H9 (cell line): ENCODE measurements at regions not wholly inside any gene's neighbourhood (a gene's known extent, or its start where the extent isn't known, plus 50 kb on each side); places are given as distances from the start of the nearest gene placed in this dataset.
"Not testable (repeated sequence)": the region's sequence is repeated elsewhere in the genome, so short reads cannot be mapped to it uniquely, and the experiment has no call there.

Experiments
- DNase-seq: peaks from one replicate; pipeline ENCODE4 v3.0.0-alpha.2; 2017
- H2AFZ ChIP-seq: one replicate; pipeline ENCODE4 v1.6.1; 2013; ENCODE audit warnings: mild to moderate bottlenecking, low read length, control low read depth, moderate library complexity
- H2AK5ac ChIP-seq: 2 replicates; pipeline ENCODE4 v1.6.1; 2013; ENCODE audit warnings: low read length, control low read depth, mixed read lengths; ENCODE audit not compliant: insufficient read length
- H2BK120ac ChIP-seq: one replicate; pipeline ENCODE4 v1.6.1; 2013; ENCODE audit warnings: low read depth, mild to moderate bottlenecking, low read length, control low read depth, inconsistent platforms; ENCODE audit not compliant: poor library complexity, severe bottlenecking
- H2BK12ac ChIP-seq: 2 replicates; pipeline ENCODE4 v1.6.1; 2013; ENCODE audit warnings: low read length, control low read depth, mixed read lengths, low read depth; ENCODE audit not compliant: insufficient read length
- H2BK15ac ChIP-seq: 2 replicates; pipeline ENCODE4 v1.6.1; 2013; ENCODE audit warnings: low read depth, low read length, control low read depth
- H2BK20ac ChIP-seq: one replicate; pipeline ENCODE4 v1.6.1; 2013; ENCODE audit warnings: low read depth, mild to moderate bottlenecking, low read length, control low read depth, inconsistent platforms; ENCODE audit not compliant: poor library complexity, severe bottlenecking
- H2BK5ac ChIP-seq: 2 replicates; pipeline ENCODE4 v1.6.1; 2013; ENCODE audit warnings: low read length, control low read depth, mixed read lengths; ENCODE audit not compliant: insufficient read length
- H3K14ac ChIP-seq: 2 replicates; pipeline ENCODE4 v1.6.1; 2013; ENCODE audit warnings: low read length, control low read depth; ENCODE audit not compliant: insufficient read depth
- H3K18ac ChIP-seq: 2 replicates; pipeline ENCODE4 v1.6.1; 2013; ENCODE audit warnings: low read depth, mild to moderate bottlenecking, mixed read lengths, low read length, control low read depth; ENCODE audit not compliant: insufficient read length
- H3K23ac ChIP-seq: 2 replicates; pipeline ENCODE4 v1.6.1; 2013; ENCODE audit warnings: low read length, control low read depth, mixed read lengths, low read depth; ENCODE audit not compliant: insufficient read length
- H3K23me2 ChIP-seq: 2 replicates; pipeline ENCODE4 v1.6.1; 2013; ENCODE audit warnings: low read depth, mild to moderate bottlenecking, mixed read lengths, low read length, control low read depth; ENCODE audit not compliant: insufficient read length, poor library complexity, severe bottlenecking
- H3K27ac ChIP-seq: 2 replicates; pipeline ENCODE4 v1.5.1; 2013; ENCODE audit warnings: low read length, control low read depth, mixed read lengths, low read depth; ENCODE audit not compliant: insufficient read length
- H3K27me3 ChIP-seq: 2 replicates; pipeline ENCODE4 v1.6.1; 2013; ENCODE audit warnings: low read length, control low read depth, inconsistent platforms; ENCODE audit not compliant: insufficient read depth
- H3K4ac ChIP-seq: 2 replicates; pipeline ENCODE4 v1.6.1; 2013; ENCODE audit warnings: low read depth, mild to moderate bottlenecking, control low read depth, inconsistent platforms, low read length, moderate library complexity
- H3K4me1 ChIP-seq: 2 replicates; pipeline ENCODE4 v1.6.1; 2013; ENCODE audit warnings: low read length, control low read depth, inconsistent platforms; ENCODE audit not compliant: insufficient read depth
- H3K4me2 ChIP-seq: 2 replicates; pipeline ENCODE4 v1.6.1; 2013; ENCODE audit warnings: low read length, control low read depth, mixed read lengths; ENCODE audit not compliant: insufficient read length, insufficient read depth
- H3K56ac ChIP-seq: 2 replicates; pipeline ENCODE4 v1.6.1; 2013; ENCODE audit warnings: low read depth, mild to moderate bottlenecking, mixed read lengths, low read length, control low read depth; ENCODE audit not compliant: insufficient read length
- H3K79me1 ChIP-seq: 2 replicates; pipeline ENCODE4 v1.6.1; 2013; ENCODE audit warnings: low read depth, mild to moderate bottlenecking, moderate library complexity, low read length, control low read depth, inconsistent platforms; ENCODE audit not compliant: insufficient read depth, poor library complexity, severe bottlenecking
- H3K79me2 ChIP-seq: 2 replicates; pipeline ENCODE4 v1.6.1; 2013; ENCODE audit warnings: low read length, control low read depth, inconsistent platforms; ENCODE audit not compliant: insufficient read depth
- H3K9ac ChIP-seq: 2 replicates; pipeline ENCODE4 v1.6.1; 2013; ENCODE audit warnings: low read length, control low read depth, mixed read lengths; ENCODE audit not compliant: insufficient read length; ENCODE audit errors: extremely low read depth
- H3K9me3 ChIP-seq: one replicate; pipeline ENCODE4 v1.6.1; 2013; ENCODE audit warnings: low read depth, low read length, inconsistent platforms; ENCODE audit not compliant: control insufficient read depth
- H3T11ph ChIP-seq: one replicate; pipeline ENCODE4 v1.6.1; 2013; ENCODE audit warnings: mild to moderate bottlenecking, low read length, control low read depth, inconsistent platforms
- H4K20me1 ChIP-seq: one replicate; pipeline ENCODE4 v1.6.1; 2013; ENCODE audit not compliant: control insufficient read depth, insufficient read length, insufficient read depth
- H4K5ac ChIP-seq: 2 replicates; pipeline ENCODE4 v1.6.1; 2013; ENCODE audit warnings: low read depth, mild to moderate bottlenecking, mixed read lengths, low read length, control low read depth; ENCODE audit not compliant: insufficient read length
- H4K8ac ChIP-seq: replicated peaks from 2 replicates; pipeline ENCODE4 v1.6.1; 2013; ENCODE audit warnings: low read length, control low read depth, mixed read lengths, low read depth; ENCODE audit not compliant: insufficient read length
- H4K91ac ChIP-seq: 2 replicates; pipeline ENCODE4 v1.6.1; 2013; ENCODE audit warnings: low read depth, mild to moderate bottlenecking, moderate library complexity, mixed read lengths, low read length, control low read depth; ENCODE audit not compliant: insufficient read length
- H3K27ac Mint-ChIP-seq, 3 experiments: 2 replicates in 2 of 3; 3 replicates in 1 of 3; pipeline ENCODE4 v1.8.0; 2020 to 2021; ENCODE audit warnings: mixed read lengths in 3 of 3, mild to moderate bottlenecking in 1 of 3, moderate library complexity in 1 of 3
- H3K27me3 Mint-ChIP-seq: 2 replicates; pipeline ENCODE4 v1.8.0; 2021; ENCODE audit warnings: low read depth, mild to moderate bottlenecking, moderate library complexity, mixed read lengths
- H3K36me3 Mint-ChIP-seq, 3 experiments: 2 replicates in 2 of 3; 3 replicates in 1 of 3; pipeline ENCODE4 v1.8.0; 2020 to 2021; ENCODE audit warnings: low read depth in 3 of 3, mixed read lengths in 3 of 3; ENCODE audit not compliant: insufficient read depth in 1 of 3
- H3K4me1 Mint-ChIP-seq, 2 experiments: 2 replicates each; pipeline ENCODE4 v1.8.0; 2020; ENCODE audit warnings: mixed read lengths in 2 of 2
- H3K4me3 Mint-ChIP-seq, 2 experiments: 2 replicates in 1 of 2; 3 replicates in 1 of 2; pipeline ENCODE4 v1.8.0; 2020 to 2021; ENCODE audit warnings: mild to moderate bottlenecking in 2 of 2, mixed read lengths in 2 of 2, moderate library complexity in 1 of 2
- H3K9me3 Mint-ChIP-seq, 2 experiments: 2 replicates in 1 of 2; 3 replicates in 1 of 2; pipeline ENCODE4 v1.8.0; 2020; ENCODE audit warnings: mild to moderate bottlenecking in 2 of 2, mixed read lengths in 2 of 2, moderate library complexity in 1 of 2
- WGBS: extraction: QIAGEN DNeasy Blood & Tissue Kit; methylation state at CpG from one replicate; pipeline ENCODE4 v1.1.7; 2013; ENCODE audit warnings: missing lambda C conversion rate, low lambda C conversion rate, mixed read lengths; ENCODE audit not compliant: insufficient read length; ENCODE audit errors: extremely low coverage; 5-methylcytosine and 5-hydroxymethylcytosine counted together

GRCh38 chr22:25417826-25418225, 146.6 kb upstream of the GRK3 start:
- Mint-ChIP-seq H3K4me1 (peaks cover 32 to 48% of the 10 kb centered on the region in 2 experiments), H3K36me3 (peaks cover 6 to 12% (median 6%) of the 10 kb centered on the region in 3 experiments), H3K9me3 (peaks cover 11 to 16% of the 10 kb centered on the region in 2 experiments), H3K27me3 (peaks cover 77% of the 10 kb centered on the region)
- not testable (repeated sequence) for H3K4me3 Mint-ChIP-seq, H3K27ac ChIP-seq, H2BK120ac ChIP-seq, H2BK5ac ChIP-seq, H3K4me1 ChIP-seq, H3K23me2 ChIP-seq, H3K9me3 ChIP-seq, H2BK12ac ChIP-seq, DNase-seq, H2BK15ac ChIP-seq, H3K18ac ChIP-seq, H3K9ac ChIP-seq, H3K4me2 ChIP-seq, H3K79me1 ChIP-seq, H4K5ac ChIP-seq, H4K20me1 ChIP-seq, H2BK20ac ChIP-seq, H3K56ac ChIP-seq, H3K23ac ChIP-seq, H2AFZ ChIP-seq, H4K91ac ChIP-seq, H3K14ac ChIP-seq, H2AK5ac ChIP-seq, H3K4ac ChIP-seq, H3T11ph ChIP-seq, H4K8ac ChIP-seq, H3K79me2 ChIP-seq, H3K27ac Mint-ChIP-seq
- WGBS: no CpG with 5 or more reads among the region's 2 CpGs
- peaks cover 14% of the 10 kb centered on the region; the same call in 1 of the 2 replicates for H3K27me3 ChIP-seq
